Caco-2 (cell line): ENCODE measurements at regions not wholly inside any gene's neighbourhood (a gene's known extent, or its start where the extent isn't known, plus 50 kb on each side); places are given as distances from the start of the nearest gene placed in this dataset.

Experiments
- BruUV-seq: library from RNA; stranded (reverse); fragments of 400-500 nt; replicated peaks from 2 replicates; lab custom pipeline; 2021; lab: Mats Ljungman, UMichigan
- CTCF ChIA-PET: fragments of 300-600 bp; sonication (Branson Sonifier 250); formaldehyde crosslinking; loops from one replicate; lab custom pipeline; 2022; ENCODE audit warnings: antibody characterized with exemption; lab: Charles Lee
- POLR2A ChIA-PET: fragments of 300-600 bp; sonication (Branson Sonifier 250); formaldehyde crosslinking; loops from one replicate; lab custom pipeline; 2022; ENCODE audit warnings: antibody characterized with exemption; lab: Charles Lee
- DNase-seq, 2 experiments: peaks; one replicate each; pipeline versions ENCODE4 v3.0.0 to v3.0.0-alpha.2; 2020 to 2022
- H3K27me3 ChIP-seq: replicated peaks from 2 replicates; pipeline ENCODE4 v1.6.0; 2011; ENCODE audit warnings: low read length; ENCODE audit not compliant: control insufficient read depth, insufficient read depth
- H3K36me3 ChIP-seq: 2 replicates; pipeline ENCODE4 v1.5.1; 2011; ENCODE audit warnings: low read length; ENCODE audit not compliant: control insufficient read depth, insufficient read depth
- H3K4me1 ChIP-seq: fragments of 250-450 bp; sonication (Bioruptor Pico); 2 replicates; pipeline ENCODE4 v1.5.1; 2020; ENCODE audit warnings: mild to moderate bottlenecking
- H3K4me3 ChIP-seq: 2 replicates; pipeline ENCODE4 v1.5.1; 2011; ENCODE audit warnings: low read depth, mild to moderate bottlenecking, control low read depth, low read length
- H3K9me3 ChIP-seq: fragments of 250-450 bp; sonication (Bioruptor Pico); 2 replicates; pipeline ENCODE4 v1.5.1; 2020; ENCODE audit warnings: mild to moderate bottlenecking, moderate library complexity
- H3K27ac Mint-ChIP-seq: one replicate; pipeline ENCODE4 v1.8.0; 2022; ENCODE audit warnings: mixed read lengths; ENCODE audit not compliant: unreplicated experiment
- H3K27me3 Mint-ChIP-seq: one replicate; pipeline ENCODE4 v1.8.0; 2022; ENCODE audit warnings: mixed read lengths; ENCODE audit not compliant: insufficient read depth, unreplicated experiment
- H3K36me3 Mint-ChIP-seq: one replicate; pipeline ENCODE4 v1.8.0; 2022; ENCODE audit warnings: mild to moderate bottlenecking, mixed read lengths; ENCODE audit not compliant: insufficient read depth, unreplicated experiment
- H3K4me1 Mint-ChIP-seq: one replicate; pipeline ENCODE4 v1.8.0; 2022; ENCODE audit warnings: low read depth, mixed read lengths; ENCODE audit not compliant: unreplicated experiment
- H3K4me3 Mint-ChIP-seq: one replicate; pipeline ENCODE4 v1.8.0; 2022; ENCODE audit warnings: mild to moderate bottlenecking, moderate library complexity, mixed read lengths; ENCODE audit not compliant: unreplicated experiment
- H3K9me3 Mint-ChIP-seq: one replicate; pipeline ENCODE4 v1.8.0; 2022; ENCODE audit warnings: mixed read lengths; ENCODE audit not compliant: unreplicated experiment
- intact Hi-C: fragments of 100-400 bp; cut with micrococcal nuclease; formaldehyde crosslinking; loops from one replicate; pipeline ENCODE4 v1.10.0; 2022; ENCODE audit not compliant: unreplicated experiment
- TF ChIP-seq, protein P1 (sequence below), 2 experiments: fragments of 200-600 bp in 1 of 2; IDR thresholded peaks; 1 replicate in 1 of 2; 2 replicates in 1 of 2; pipeline versions ENCODE4 v1.5.1 to v1.8.0; 2011 to 2022; ENCODE audit warnings: antibody characterized with exemption in 1 of 2, control low read depth in 1 of 2, inconsistent platforms in 1 of 2, low read depth in 1 of 2, low read length in 1 of 2, mild to moderate bottlenecking in 1 of 2, moderate library complexity in 1 of 2; ENCODE audit not compliant: insufficient read depth in 1 of 2, severe bottlenecking in 1 of 2, unreplicated experiment in 1 of 2

DNA sequence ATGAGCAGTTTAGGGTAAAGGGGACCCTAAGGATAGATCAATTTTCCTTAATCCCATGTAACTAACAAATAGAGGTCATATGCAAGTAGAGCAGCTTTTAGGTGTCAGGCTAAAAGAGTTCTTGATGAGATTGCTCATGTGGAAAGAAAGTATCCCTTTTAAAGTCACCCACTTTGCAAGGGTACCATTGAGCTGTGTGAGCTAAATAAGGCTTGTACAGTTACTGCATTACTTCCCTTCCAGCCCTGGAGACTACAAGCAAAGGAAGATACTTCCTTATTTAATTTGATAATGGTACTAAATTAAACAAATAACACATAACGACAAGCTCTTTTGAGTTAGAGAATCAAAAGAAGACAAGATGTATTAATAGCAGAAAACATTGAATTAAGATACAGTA, 191.7 kb downstream of the TMX1 start:
- no TSS peak for BruUV-seq

GRCh38 chr14:51432302-51432948, 192.4 kb downstream of the TMX1 start:
- intact Hi-C loops = no loop called here
- ChIA-PET CTCF (no interaction called here), POLR2A (no interaction called here)
- H3K9me3 Mint-ChIP-seq = peaks cover 16% of the 10 kb centered on the region
- BruUV-seq = no TSS peak
- H3K4me1 Mint-ChIP-seq = no peaks in the 10 kb centered on the region
- no peaks in the 10 kb centered on the region for H3K36me3 Mint-ChIP-seq
- DNase-seq = no peak
- Histone ChIP-seq H3K4me1 (no peaks in the 10 kb centered on the region), H3K36me3 (no peaks in the 10 kb centered on the region), H3K27me3 (no peaks in the 10 kb centered on the region), H3K9me3 (no peaks in the 10 kb centered on the region), H3K4me3 (no peak overlapping the region)
- TF ChIP-seq, protein P1, sequence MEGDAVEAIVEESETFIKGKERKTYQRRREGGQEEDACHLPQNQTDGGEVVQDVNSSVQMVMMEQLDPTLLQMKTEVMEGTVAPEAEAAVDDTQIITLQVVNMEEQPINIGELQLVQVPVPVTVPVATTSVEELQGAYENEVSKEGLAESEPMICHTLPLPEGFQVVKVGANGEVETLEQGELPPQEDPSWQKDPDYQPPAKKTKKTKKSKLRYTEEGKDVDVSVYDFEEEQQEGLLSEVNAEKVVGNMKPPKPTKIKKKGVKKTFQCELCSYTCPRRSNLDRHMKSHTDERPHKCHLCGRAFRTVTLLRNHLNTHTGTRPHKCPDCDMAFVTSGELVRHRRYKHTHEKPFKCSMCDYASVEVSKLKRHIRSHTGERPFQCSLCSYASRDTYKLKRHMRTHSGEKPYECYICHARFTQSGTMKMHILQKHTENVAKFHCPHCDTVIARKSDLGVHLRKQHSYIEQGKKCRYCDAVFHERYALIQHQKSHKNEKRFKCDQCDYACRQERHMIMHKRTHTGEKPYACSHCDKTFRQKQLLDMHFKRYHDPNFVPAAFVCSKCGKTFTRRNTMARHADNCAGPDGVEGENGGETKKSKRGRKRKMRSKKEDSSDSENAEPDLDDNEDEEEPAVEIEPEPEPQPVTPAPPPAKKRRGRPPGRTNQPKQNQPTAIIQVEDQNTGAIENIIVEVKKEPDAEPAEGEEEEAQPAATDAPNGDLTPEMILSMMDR (IDR thresholded peaks at IDR 0.05; ENCODE audit: insufficient read depth in 1 of 2, low read depth in 1 of 2, low read length in 1 of 2, severe bottlenecking in 1 of 2, unreplicated experiment in 1 of 2) = no peak
- no peak overlapping the region for H3K4me3 Mint-ChIP-seq
- H3K27me3 Mint-ChIP-seq = peaks cover 3% of the 10 kb centered on the region
- no peak overlapping the region for H3K27ac Mint-ChIP-seq

More for the DNA sequence above, 191.7 kb downstream of the TMX1 start:
- Mint-ChIP-seq H3K9me3 (peaks cover 13% of the 10 kb centered on the region), H3K27me3 (peaks cover 3% of the 10 kb centered on the region), H3K4me3 (no peak overlapping the region), H3K36me3 (no peaks in the 10 kb centered on the region), H3K27ac (no peak overlapping the region), H3K4me1 (no peaks in the 10 kb centered on the region)
- ChIA-PET POLR2A (no interaction called here), CTCF (no interaction called here)
- Histone ChIP-seq H3K4me1 (no peaks in the 10 kb centered on the region), H3K36me3 (no peaks in the 10 kb centered on the region), H3K4me3 (no peak overlapping the region), H3K27me3 (no peaks in the 10 kb centered on the region), H3K9me3 (no peaks in the 10 kb centered on the region)
- DNase-seq = no peak
- TF ChIP-seq, protein P1 (IDR thresholded peaks at IDR 0.05; ENCODE audit: insufficient read depth in 1 of 2, low read depth in 1 of 2, low read length in 1 of 2, severe bottlenecking in 1 of 2, unreplicated experiment in 1 of 2) = no peak
- intact Hi-C loops = no loop called here

- Mint-ChIP-seq H3K27ac (no peak overlapping the region), H3K9me3 (peaks cover 16% of the 10 kb centered on the region), H3K27me3 (peaks cover 3% of the 10 kb centered on the region), H3K4me1 (peaks cover 7% of the 10 kb centered on the region), H3K4me3 (no peak overlapping the region), H3K36me3 (no peaks in the 10 kb centered on the region)
- Histone ChIP-seq H3K9me3 (no peaks in the 10 kb centered on the region), H3K27me3 (no peaks in the 10 kb centered on the region), H3K36me3 (no peaks in the 10 kb centered on the region), H3K4me3 (no peak overlapping the region), H3K4me1 (no peaks in the 10 kb centered on the region)
- ChIA-PET CTCF (no interaction called here), POLR2A (no interaction called here)
- TF ChIP-seq, protein P1 (IDR thresholded peaks at IDR 0.05; ENCODE audit: insufficient read depth in 1 of 2, low read depth in 1 of 2, low read length in 1 of 2, severe bottlenecking in 1 of 2, unreplicated experiment in 1 of 2) = no peak
- no TSS peak for BruUV-seq
- intact Hi-C loops = no loop called here
- DNase-seq = no peak
These were observed 196.6 kb downstream of the TMX1 start for GRCh38 chr14:51436630-51437029.
